Testis (tissue), 2 donors: ENCODE measurements at regions not wholly inside any gene's neighbourhood (a gene's known extent, or its start where the extent isn't known, plus 50 kb on each side); places are given as distances from the start of the nearest gene placed in this dataset.

ENCODE experiments used
- DNase-seq: peaks from one replicate; pipeline ENCODE4 v3.0.0-alpha.2; 2019
- H3K27ac ChIP-seq, 2 donors: fragments of 200-600 bp; sonication (generic); one replicate each; pipeline ENCODE4 v1.5.1; 2019
- H3K27me3 ChIP-seq: fragments of 200-600 bp; sonication (generic); one replicate; pipeline ENCODE4 v1.5.1; 2019
- H3K36me3 ChIP-seq: fragments of 200-600 bp; sonication (generic); one replicate; pipeline ENCODE4 v1.5.1; 2017; ENCODE audit warnings: low read depth; ENCODE audit errors: missing control alignments
- H3K4me1 ChIP-seq: fragments of 200-600 bp; sonication (generic); one replicate; pipeline ENCODE4 v1.5.1; 2019
- H3K4me3 ChIP-seq, 2 donors: fragments of 200-600 bp; sonication (generic); one replicate each; pipeline ENCODE4 v1.5.1; 2017 to 2019
- H3K9me3 ChIP-seq: fragments of 200-600 bp; sonication (generic); one replicate; pipeline ENCODE4 v1.5.1; 2017
- POLR2A ChIP-seq: fragments of 450-650 bp; IDR thresholded peaks from one replicate; pipeline ENCODE4 v1.6.1; 2017; ENCODE audit warnings: antibody characterized with exemption, mild to moderate bottlenecking, moderate library complexity
- WGBS, 2 donors: methylation state at CpG; one replicate each; pipeline ENCODE4 v1.1.5; 2018; 5-methylcytosine and 5-hydroxymethylcytosine counted together
- intact Hi-C: fragments of 100-400 bp; cut with DNase I; formaldehyde crosslinking; loops from one replicate; pipeline ENCODE4 v1.15.1; 2023; ENCODE audit warnings: low total_unique reads
- TF ChIP-seq, protein P1 (sequence below), 3 experiments: fragments of 450-650 bp in 2 of 3; fragments of 200-600 bp in 1 of 3; sonication (generic) in 1 of 3; IDR thresholded peaks; one replicate each; pipeline ENCODE4 v1.5.1; 2016 to 2019; ENCODE audit warnings: antibody characterized with exemption in 3 of 3, mild to moderate bottlenecking in 2 of 3, moderate library complexity in 1 of 3

DNA sequence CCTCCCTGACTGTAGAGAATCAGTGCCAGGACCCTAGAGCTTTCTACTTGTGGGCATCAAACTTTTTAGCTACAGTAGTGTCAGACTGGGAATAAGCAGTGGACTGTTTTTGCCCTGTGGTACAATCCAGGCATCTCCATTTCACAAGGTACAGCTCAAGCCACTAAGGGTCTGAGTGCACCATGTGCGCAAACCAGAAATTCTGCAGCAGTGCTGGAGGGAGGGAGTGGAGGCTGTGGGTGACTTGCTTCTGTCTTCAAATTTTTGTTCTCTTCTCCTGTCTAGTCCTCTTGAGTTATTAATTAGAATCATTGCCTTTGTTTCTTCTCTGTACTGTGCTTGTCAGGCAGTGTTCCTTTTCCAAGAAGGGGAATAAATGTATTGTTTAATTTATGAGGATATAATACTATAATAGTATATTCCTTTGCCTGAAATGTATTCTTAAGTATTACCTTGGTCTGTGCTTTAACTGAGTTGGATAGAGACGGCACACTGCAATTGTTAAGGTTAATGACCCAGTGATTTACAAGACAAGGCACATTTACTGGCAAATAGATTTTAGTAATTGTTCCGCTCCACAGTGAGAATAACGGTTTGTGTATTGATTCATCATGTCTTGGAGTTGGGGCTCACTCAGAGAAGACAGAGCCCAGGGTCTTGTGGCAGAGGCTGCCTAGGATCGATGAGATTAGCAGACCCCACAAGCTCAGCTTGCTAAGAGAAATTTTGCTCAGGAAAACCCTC, 390.6 kb upstream of the CFAP20DC start:
- TF ChIP-seq, protein P1, sequence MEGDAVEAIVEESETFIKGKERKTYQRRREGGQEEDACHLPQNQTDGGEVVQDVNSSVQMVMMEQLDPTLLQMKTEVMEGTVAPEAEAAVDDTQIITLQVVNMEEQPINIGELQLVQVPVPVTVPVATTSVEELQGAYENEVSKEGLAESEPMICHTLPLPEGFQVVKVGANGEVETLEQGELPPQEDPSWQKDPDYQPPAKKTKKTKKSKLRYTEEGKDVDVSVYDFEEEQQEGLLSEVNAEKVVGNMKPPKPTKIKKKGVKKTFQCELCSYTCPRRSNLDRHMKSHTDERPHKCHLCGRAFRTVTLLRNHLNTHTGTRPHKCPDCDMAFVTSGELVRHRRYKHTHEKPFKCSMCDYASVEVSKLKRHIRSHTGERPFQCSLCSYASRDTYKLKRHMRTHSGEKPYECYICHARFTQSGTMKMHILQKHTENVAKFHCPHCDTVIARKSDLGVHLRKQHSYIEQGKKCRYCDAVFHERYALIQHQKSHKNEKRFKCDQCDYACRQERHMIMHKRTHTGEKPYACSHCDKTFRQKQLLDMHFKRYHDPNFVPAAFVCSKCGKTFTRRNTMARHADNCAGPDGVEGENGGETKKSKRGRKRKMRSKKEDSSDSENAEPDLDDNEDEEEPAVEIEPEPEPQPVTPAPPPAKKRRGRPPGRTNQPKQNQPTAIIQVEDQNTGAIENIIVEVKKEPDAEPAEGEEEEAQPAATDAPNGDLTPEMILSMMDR (IDR thresholded peaks at IDR 0.05) = no peak
- no peak for TF ChIP-seq POLR2A
- Histone ChIP-seq H3K36me3 (no peaks in the 10 kb centered on the region), H3K27me3 (no peaks in the 10 kb centered on the region), H3K9me3 (no peaks in the 10 kb centered on the region), H3K27ac (no peak overlapping the region), H3K4me1 (no peaks in the 10 kb centered on the region), H3K4me3 (no peak overlapping the region)
- no peak for DNase-seq
- intact Hi-C loops = no loop called here
- 71 to 86% methylated on average over 5 of the region's 5 CpGs for WGBS, 2 donors

GRCh38 chr3:59438492-59438891, 388.7 kb upstream of the CFAP20DC start:
- H3K36me3 ChIP-seq = no peaks in the 10 kb centered on the region
- no peaks in the 10 kb centered on the region for H3K4me1 ChIP-seq
- DNase-seq = no peak
- no peaks in the 10 kb centered on the region for H3K27me3 ChIP-seq
- H3K9me3 ChIP-seq = no peaks in the 10 kb centered on the region
- intact Hi-C loops = no loop called here
- WGBS, 2 donors = 85 to 98% methylated on average over 5 of the region's 5 CpGs
- no peak overlapping the region for H3K27ac ChIP-seq
- TF ChIP-seq POLR2A = no peak
- TF ChIP-seq, protein P1 (IDR thresholded peaks at IDR 0.05) = no peak
- H3K4me3 ChIP-seq = no peak overlapping the region

DNA sequence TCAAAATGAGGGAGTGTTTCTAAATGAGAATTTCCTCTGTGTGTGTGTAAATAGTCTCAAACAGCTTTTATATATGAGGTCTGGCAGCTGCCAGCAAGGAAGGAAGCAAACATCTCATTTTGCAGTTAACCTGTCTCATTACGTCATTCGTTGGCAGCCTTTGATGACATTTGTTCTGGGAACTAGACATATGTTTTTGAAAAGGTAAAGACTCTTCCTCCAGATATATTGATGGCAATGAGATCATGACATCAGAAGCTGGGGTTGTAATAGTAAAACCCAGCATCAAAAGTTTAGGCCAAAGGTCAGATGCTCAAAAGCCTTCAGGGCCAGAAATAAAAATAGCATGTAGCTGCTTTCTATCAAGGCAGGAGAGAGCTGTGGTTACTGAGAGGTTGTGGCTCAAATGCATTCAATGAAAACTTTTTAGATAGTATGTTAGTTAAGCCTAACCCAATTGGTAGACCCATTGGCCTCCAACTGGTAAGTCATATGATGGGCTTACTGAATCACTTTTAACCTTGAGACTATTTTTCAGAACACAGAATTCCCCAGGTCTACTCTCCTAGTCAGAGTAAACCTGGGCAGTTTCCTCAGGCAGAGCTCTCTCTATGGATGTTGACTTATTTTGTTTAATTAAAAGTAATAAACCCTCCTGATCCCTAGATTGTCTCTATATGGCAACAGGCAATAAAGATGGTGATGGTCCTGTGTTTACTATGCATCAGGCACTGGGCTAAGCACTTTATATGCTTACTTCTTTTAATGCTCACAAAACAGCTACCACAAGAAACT, 386.5 kb upstream of the CFAP20DC start:
- Histone ChIP-seq H3K9me3 (no peaks in the 10 kb centered on the region), H3K36me3 (no peaks in the 10 kb centered on the region), H3K4me3 (no peak overlapping the region), H3K27ac (no peak overlapping the region), H3K4me1 (no peaks in the 10 kb centered on the region), H3K27me3 (no peaks in the 10 kb centered on the region)
- 84 to 90% methylated on average over 2 of the region's 2 CpGs for WGBS, 2 donors
- DNase-seq = no peak
- intact Hi-C loops = no loop called here
- no peak for TF ChIP-seq POLR2A
- TF ChIP-seq, protein P1 (IDR thresholded peaks at IDR 0.05) = no peak

GRCh38 chr3:59433546-59433945, 383.7 kb upstream of the CFAP20DC start:
- intact Hi-C loops = no loop called here
- Histone ChIP-seq H3K4me1 (no peaks in the 10 kb centered on the region), H3K4me3 (no peak overlapping the region), H3K27me3 (no peaks in the 10 kb centered on the region), H3K9me3 (no peaks in the 10 kb centered on the region), H3K27ac (no peak overlapping the region), H3K36me3 (no peaks in the 10 kb centered on the region)
- TF ChIP-seq, protein P1 (IDR thresholded peaks at IDR 0.05) = no peak
- no peak for TF ChIP-seq POLR2A
- WGBS, 2 donors = 81 to 84% methylated on average over 4 of the region's 4 CpGs
- DNase-seq = no peak
